Neural progenitor cell (in vitro differentiated cells): ENCODE measurements at regions not wholly inside any gene's neighbourhood (a gene's known extent, or its start where the extent isn't known, plus 50 kb on each side); places are given as distances from the start of the nearest gene placed in this dataset.

Source experiments
- DNase-seq: peaks from one replicate; pipeline ENCODE4 v3.0.0-alpha.2; 2016; ENCODE audit warnings: low spot score
- H2AFZ ChIP-seq: fragments of 200-600 bp; sonication (generic); replicated peaks from 2 replicates; pipeline ENCODE4 v1.6.1; 2016; ENCODE audit warnings: antibody characterized with exemption
- H3F3A ChIP-seq: fragments of 200-600 bp; sonication (generic); 2 replicates; pipeline ENCODE4 v1.6.1; 2016; ENCODE audit warnings: antibody characterized with exemption, low read depth
- H3K27ac ChIP-seq: fragments of 200-600 bp; sonication (generic); 2 replicates; pipeline ENCODE4 v1.5.1; 2016; ENCODE audit warnings: mild to moderate bottlenecking
- H3K27me3 ChIP-seq: fragments of 200-600 bp; sonication (generic); 2 replicates; pipeline ENCODE4 v1.6.1; 2016; ENCODE audit warnings: mild to moderate bottlenecking, moderate library complexity
- H3K36me3 ChIP-seq: fragments of 200-600 bp; sonication (generic); 2 replicates; pipeline ENCODE4 v1.5.1; 2016
- H3K4me1 ChIP-seq: fragments of 200-600 bp; sonication (generic); 2 replicates; pipeline ENCODE4 v1.6.1; 2016; ENCODE audit warnings: mixed run types
- H3K4me2 ChIP-seq: fragments of 200-600 bp; sonication (generic); 2 replicates; pipeline ENCODE4 v1.6.1; 2016
- H3K4me3 ChIP-seq: fragments of 200-600 bp; sonication (generic); 2 replicates; pipeline ENCODE4 v1.5.1; 2016
- H3K79me2 ChIP-seq: fragments of 200-600 bp; sonication (generic); 2 replicates; pipeline ENCODE4 v1.6.1; 2016; ENCODE audit warnings: low read depth
- H3K9ac ChIP-seq: fragments of 200-600 bp; sonication (generic); 2 replicates; pipeline ENCODE4 v1.6.1; 2016
- H3K9me3 ChIP-seq: fragments of 200-600 bp; sonication (generic); 2 replicates; pipeline ENCODE4 v1.5.1; 2016; ENCODE audit warnings: low read depth
- H4K20me1 ChIP-seq: fragments of 200-600 bp; sonication (generic); 2 replicates; pipeline ENCODE4 v1.6.1; 2016; ENCODE audit warnings: low read depth
- H3K27ac Mint-ChIP-seq: 3 replicates; pipeline ENCODE4 v1.8.0; 2021; ENCODE audit warnings: mixed read lengths
- H3K27me3 Mint-ChIP-seq: 2 replicates; pipeline ENCODE4 v1.8.0; 2022; ENCODE audit warnings: low read depth, mild to moderate bottlenecking, inconsistent platforms, moderate library complexity, mixed read lengths; ENCODE audit not compliant: insufficient read depth
- H3K36me3 Mint-ChIP-seq: 3 replicates; pipeline ENCODE4 v1.8.0; 2021; ENCODE audit warnings: mixed read lengths
- H3K4me1 Mint-ChIP-seq: 3 replicates; pipeline ENCODE4 v1.8.0; 2021; ENCODE audit warnings: mixed read lengths
- H3K4me3 Mint-ChIP-seq: 3 replicates; pipeline ENCODE4 v1.8.0; 2021; ENCODE audit warnings: mild to moderate bottlenecking, moderate library complexity, mixed read lengths
- H3K9me3 Mint-ChIP-seq: 3 replicates; pipeline ENCODE4 v1.8.0; 2020; ENCODE audit warnings: mixed read lengths
- CTCF ChIP-seq: fragments of 200-600 bp; sonication (generic); IDR thresholded peaks from 2 replicates; pipeline ENCODE4 v1.5.1; 2017; ENCODE audit warnings: antibody characterized with exemption, mild to moderate bottlenecking
- EZH2 ChIP-seq: fragments of 200-600 bp; sonication (generic); IDR thresholded peaks from 2 replicates; pipeline ENCODE4 v1.6.1; 2017; ENCODE audit warnings: antibody characterized with exemption, mild to moderate bottlenecking, moderate library complexity
- EZH2phosphoT487 ChIP-seq: fragments of 200-600 bp; sonication (generic); IDR thresholded peaks from 2 replicates; pipeline ENCODE4 v1.6.1; 2017; ENCODE audit warnings: antibody characterized with exemption

GRCh38 chr3:177830411-177830849, 633.1 kb upstream of the TBL1XR1 start:
- Histone ChIP-seq H4K20me1 (no peaks in the 10 kb centered on the region), H2AFZ (no peak overlapping the region), H3K79me2 (no peaks in the 10 kb centered on the region), H3K4me2 (no peak overlapping the region), H3K9ac (no peak overlapping the region), H3K9me3 (no peaks in the 10 kb centered on the region), H3K27ac (no peak overlapping the region), H3K4me3 (no peak overlapping the region), H3K36me3 (no peaks in the 10 kb centered on the region), H3K27me3 (no peaks in the 10 kb centered on the region), H3K4me1 (peaks cover 7% of the 10 kb centered on the region), H3F3A (no peaks in the 10 kb centered on the region)
- peaks cover 23% of the 10 kb centered on the region for H3K4me1 Mint-ChIP-seq
- H3K27me3 Mint-ChIP-seq: no peaks in the 10 kb centered on the region
- no peak for TF ChIP-seq CTCF
- no peak for TF ChIP-seq EZH2
- TF ChIP-seq EZH2phosphoT487: no peak
- H3K9me3 Mint-ChIP-seq: no peaks in the 10 kb centered on the region
- H3K27ac Mint-ChIP-seq: peak overlapping the region; percentile 15
- DNase-seq: no peak
- H3K36me3 Mint-ChIP-seq: no peaks in the 10 kb centered on the region
- H3K4me3 Mint-ChIP-seq: no peak overlapping the region

GRCh38 chr3:177831361-177831760, 634.1 kb upstream of the TBL1XR1 start:
- H3K27ac Mint-ChIP-seq: peak overlapping the region; percentile 34

DNA sequence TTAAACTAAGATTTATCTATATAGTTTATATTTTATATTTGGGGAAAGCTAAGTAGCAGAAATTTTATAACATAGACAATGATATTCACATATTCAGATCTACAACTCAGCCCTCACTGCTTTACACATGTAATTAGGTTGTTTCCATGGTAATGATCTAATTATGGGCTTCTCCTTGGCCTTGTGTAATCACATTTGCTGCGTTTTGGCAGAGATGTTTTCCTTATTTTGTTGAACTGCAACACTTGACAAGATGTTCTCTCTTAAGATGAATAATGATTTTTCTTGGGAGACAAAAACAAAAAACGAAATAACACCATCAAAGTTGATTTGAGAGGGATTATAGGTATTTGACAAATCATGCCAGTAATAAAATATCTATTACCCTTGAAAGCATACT, 635.6 kb upstream of the TBL1XR1 start:
- Histone ChIP-seq H2AFZ (no peak overlapping the region), H3K79me2 (no peaks in the 10 kb centered on the region), H3K4me3 (no peak overlapping the region), H3K27me3 (no peaks in the 10 kb centered on the region), H3K4me1 (peaks cover 7% of the 10 kb centered on the region), H3K27ac (no peak overlapping the region), H3K4me2 (no peak overlapping the region), H3K9ac (no peak overlapping the region), H3K36me3 (no peaks in the 10 kb centered on the region), H4K20me1 (no peaks in the 10 kb centered on the region), H3F3A (no peaks in the 10 kb centered on the region), H3K9me3 (no peaks in the 10 kb centered on the region)
- Mint-ChIP-seq H3K4me3 (no peak overlapping the region), H3K27ac (no peak overlapping the region), H3K9me3 (no peaks in the 10 kb centered on the region), H3K27me3 (no peaks in the 10 kb centered on the region), H3K4me1 (peaks cover 20% of the 10 kb centered on the region), H3K36me3 (no peaks in the 10 kb centered on the region)
- no peak for DNase-seq
- TF ChIP-seq EZH2: no peak
- no peak for TF ChIP-seq EZH2phosphoT487
- no peak for TF ChIP-seq CTCF

More at GRCh38 chr3:177831361-177831760, 634.1 kb upstream of the TBL1XR1 start:
- H3K4me1 ChIP-seq: peaks cover 7% of the 10 kb centered on the region
- H3K27me3 ChIP-seq: no peaks in the 10 kb centered on the region
- H3K36me3 ChIP-seq: no peaks in the 10 kb centered on the region
- DNase-seq: no peak
- no peaks in the 10 kb centered on the region for H4K20me1 ChIP-seq
- no peaks in the 10 kb centered on the region for H3K79me2 ChIP-seq
- H3K4me2 ChIP-seq: no peak overlapping the region
- no peak overlapping the region for H2AFZ ChIP-seq
- TF ChIP-seq EZH2: no peak
- H3K4me3 ChIP-seq: no peak overlapping the region
- Mint-ChIP-seq H3K4me3 (no peak overlapping the region), H3K27me3 (no peaks in the 10 kb centered on the region), H3K4me1 (peaks cover 23% of the 10 kb centered on the region), H3K9me3 (no peaks in the 10 kb centered on the region), H3K36me3 (no peaks in the 10 kb centered on the region)
- no peak overlapping the region for H3K27ac ChIP-seq
- H3F3A ChIP-seq: no peaks in the 10 kb centered on the region
- H3K9me3 ChIP-seq: no peaks in the 10 kb centered on the region
- no peak overlapping the region for H3K9ac ChIP-seq

GRCh38 chr3:177833332-177833731, 636.0 kb upstream of the TBL1XR1 start:
- Histone ChIP-seq H3K27ac (no peak overlapping the region), H3K4me2 (no peak overlapping the region), H3K4me3 (no peak overlapping the region), H3K9me3 (no peaks in the 10 kb centered on the region), H3K79me2 (no peaks in the 10 kb centered on the region), H3K9ac (no peak overlapping the region), H3K27me3 (no peaks in the 10 kb centered on the region), H3K4me1 (peaks cover 7% of the 10 kb centered on the region), H2AFZ (no peak overlapping the region), H3K36me3 (no peaks in the 10 kb centered on the region), H4K20me1 (no peaks in the 10 kb centered on the region), H3F3A (no peaks in the 10 kb centered on the region)
- Mint-ChIP-seq H3K9me3 (no peaks in the 10 kb centered on the region), H3K27ac (no peak overlapping the region), H3K4me3 (no peak overlapping the region), H3K4me1 (peaks cover 21% of the 10 kb centered on the region), H3K36me3 (no peaks in the 10 kb centered on the region), H3K27me3 (no peaks in the 10 kb centered on the region)
- no peak for TF ChIP-seq EZH2phosphoT487
- no peak for TF ChIP-seq EZH2
- no peak for TF ChIP-seq CTCF
- no peak for DNase-seq
